GM21786 (cell line): ENCODE measurements at regions not wholly inside any gene's neighbourhood (a gene's known extent, or its start where the extent isn't known, plus 50 kb on each side); places are given as distances from the start of the nearest gene placed in this dataset.

Experiments used
- ATAC-seq: cut with Tn5 transposase; IDR thresholded peaks from one replicate; pipeline ENCODE4 v1.9.1; 2021; ENCODE audit not compliant: unreplicated experiment

DNA sequence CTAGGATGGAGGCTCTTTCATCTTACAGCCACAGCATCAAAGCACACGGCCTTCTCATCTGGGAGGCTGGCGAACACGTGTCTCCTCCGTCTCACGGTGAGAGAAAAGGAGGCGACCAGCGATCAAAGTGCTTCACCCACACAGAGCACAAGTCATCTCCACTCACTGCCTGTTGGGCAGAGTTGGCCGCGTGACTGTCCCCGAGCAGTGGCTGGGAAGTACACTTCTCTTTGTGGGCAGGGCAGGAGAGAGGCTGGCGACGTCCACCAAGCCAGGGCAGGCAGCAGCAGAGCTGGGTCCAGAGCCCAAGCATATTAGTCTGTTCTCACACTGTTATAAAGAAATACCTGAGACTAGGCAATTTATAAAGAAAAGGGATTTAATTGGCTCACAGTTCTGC is 64.1 kb upstream of the FOXC1 start:
- ATAC-seq, result no peak

DNA sequence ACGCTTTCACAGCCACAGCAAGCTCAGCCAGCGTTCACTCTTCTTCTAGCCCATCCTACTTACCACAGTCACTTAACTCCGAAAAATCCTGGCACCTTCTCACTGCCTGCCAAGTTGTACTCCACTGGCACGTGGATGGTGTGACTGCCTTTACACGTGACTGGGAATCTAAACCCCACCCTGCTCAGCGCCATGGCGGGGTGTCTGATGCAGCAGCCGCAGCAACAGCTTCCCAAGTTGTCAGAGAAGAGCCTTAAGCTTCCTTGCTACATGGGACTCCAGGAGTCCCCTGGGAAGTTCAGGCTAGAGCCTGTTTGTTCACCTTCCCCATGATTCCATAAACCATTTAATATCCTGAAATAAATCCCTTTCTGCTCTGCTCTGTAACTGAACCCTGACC is 61.9 kb upstream of the FOXC1 start:
- no peak for ATAC-seq

DNA sequence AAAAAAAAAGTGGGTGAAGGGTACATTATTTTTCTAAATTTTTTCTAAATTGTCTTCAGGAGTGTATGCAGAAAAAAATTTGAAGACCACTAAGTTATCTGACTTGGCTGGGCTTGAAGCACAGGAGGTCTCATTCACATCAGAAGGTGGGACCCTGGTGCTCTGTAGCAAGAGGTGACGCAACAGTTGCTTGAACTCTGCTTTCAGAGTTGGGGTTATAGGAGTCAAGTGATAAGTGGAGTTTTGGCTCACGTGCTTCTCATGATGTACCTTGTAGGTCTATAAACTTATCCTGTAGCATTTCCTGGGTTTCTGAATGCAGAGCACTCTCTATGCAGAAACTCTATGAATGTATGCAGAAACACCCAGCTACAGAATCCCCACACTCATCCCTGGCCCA is 58.5 kb upstream of the FOXC1 start:
- ATAC-seq, result no peak

DNA sequence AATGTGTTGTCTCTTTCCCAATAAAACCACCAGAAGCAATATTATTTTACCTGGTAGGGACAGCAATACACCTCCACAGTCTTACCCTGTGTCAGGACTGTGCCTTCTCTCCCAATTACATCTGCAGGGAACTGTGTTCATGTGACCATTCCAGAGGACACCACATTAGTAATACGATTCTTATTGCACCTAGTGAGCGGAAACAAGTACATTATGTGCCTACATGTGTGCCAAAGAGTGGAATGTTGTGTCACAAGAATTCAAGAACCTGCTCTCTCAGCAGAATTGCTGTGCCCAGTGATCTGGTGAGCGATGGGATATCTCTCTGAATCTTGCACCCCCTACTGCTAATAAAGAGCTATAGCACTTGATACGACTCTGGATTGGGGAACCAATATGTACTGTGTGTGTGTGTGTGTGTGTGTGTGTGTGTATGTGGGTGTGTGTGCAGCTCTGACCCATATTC is 57.4 kb upstream of the FOXC1 start:
- no peak for ATAC-seq

DNA sequence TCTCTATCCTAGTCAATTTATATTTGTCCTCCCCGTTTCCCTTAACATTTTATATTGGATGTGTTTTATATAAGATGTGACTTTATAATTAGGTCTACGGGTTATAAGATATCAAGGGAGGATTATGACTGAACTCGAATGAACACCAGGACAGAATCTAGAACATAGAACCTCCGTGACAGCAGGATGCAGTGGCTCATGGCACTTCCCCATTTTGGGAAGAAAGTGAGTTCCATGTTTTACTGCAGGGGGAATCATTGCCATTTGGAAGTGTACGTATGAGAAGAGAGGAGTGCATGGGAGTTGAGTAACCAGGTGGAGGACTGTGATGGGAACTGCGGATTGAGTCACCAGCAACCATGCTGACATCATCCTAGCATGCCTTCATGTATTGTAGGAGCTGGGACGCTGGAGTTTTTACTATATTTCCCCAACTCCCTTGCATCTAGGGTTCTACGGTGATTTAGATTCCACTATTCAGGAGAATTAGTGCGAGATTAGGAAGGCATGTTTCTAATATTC is 56.1 kb upstream of the FOXC1 start:
- no peak for ATAC-seq

DNA sequence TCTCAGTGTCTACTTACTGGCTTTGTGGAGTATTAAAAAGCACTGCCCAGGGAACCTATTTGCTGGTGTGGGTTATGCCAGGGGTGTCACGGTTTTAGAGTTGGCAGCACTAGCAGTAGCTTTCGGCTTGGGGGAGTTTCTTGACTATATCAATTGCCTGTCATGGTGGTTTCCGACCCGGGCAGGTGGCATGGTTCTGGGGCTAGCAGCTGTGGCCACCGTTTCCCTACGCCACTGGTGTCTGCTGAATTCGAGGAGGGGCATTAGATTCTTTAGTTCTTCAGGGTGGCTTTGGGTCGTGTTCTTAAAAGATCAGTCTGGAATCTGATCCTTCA is 55.6 kb upstream of the FOXC1 start:
- no peak for ATAC-seq

DNA sequence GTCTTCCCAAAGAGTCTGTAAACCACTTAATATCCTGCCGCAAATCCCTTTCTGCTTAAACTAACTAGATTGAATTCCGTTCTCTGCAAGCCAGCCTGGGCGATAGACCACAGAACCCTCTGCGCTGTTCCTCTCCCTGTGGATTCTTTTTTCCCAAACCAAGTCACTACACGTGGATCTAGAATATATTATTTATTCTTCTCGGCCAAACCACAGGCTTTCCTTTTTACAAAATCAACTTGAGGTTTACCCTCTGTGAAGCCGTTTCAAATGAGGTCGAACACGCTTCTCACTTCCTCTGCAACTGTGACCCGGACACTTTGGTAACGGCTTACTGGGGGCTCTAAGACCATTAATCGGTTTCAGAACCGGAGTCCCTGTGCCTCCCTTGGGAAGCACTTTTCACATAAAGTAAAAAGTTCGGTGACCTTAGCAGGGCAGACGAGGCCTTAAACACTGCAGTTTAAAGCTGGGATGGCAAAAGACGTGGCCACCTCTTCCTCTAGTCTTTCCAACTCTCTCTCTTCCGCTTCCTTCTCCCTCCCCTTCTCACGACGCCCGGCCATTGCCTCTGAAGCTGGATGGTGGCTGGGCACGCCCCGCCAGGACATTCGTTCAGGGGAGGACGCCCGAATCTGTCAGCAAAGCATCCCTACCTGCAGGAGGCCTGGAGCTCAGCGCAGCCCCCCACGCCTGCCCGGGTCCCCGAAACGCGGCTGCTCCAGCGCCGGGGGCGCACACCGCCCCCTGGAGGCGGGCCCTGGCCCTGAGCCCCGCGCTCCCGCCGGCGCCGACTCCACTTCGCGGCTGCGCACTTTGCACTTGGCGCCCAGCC is 55.0 kb upstream of the FOXC1 start:
- no peak for ATAC-seq

DNA sequence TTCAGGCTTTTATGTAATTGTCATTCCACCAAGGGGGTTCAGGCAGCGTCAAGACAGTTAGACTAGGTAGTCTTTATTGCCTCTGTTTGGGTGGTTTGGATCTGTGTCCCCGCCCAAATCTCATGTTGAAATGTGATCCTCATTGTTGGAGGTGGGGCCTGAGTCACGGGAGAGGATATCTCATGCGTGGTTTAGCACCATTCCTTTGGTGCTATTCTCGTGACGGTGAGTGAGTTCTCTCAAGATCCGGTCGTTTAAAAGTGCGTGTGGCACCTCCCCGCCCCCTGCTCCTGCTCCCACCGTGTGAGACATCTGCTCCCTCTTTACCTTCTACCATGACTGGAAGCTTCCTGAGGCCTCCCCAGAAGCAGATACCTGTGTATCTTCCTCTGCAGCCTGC is 51.3 kb upstream of the FOXC1 start:
- no peak for ATAC-seq
